B cell (primary cell): ENCODE measurements at regions not wholly inside any gene's neighbourhood (a gene's known extent, or its start where the extent isn't known, plus 50 kb on each side); places are given as distances from the start of the nearest gene placed in this dataset.

Experiments used
- ATAC-seq: fragments of 200-7000 bp; cut with Tn5 transposase; one replicate; pipeline ENCODE4 v1.10.0; 2021; ENCODE audit warnings: low read depth, mild to moderate bottlenecking, moderate number of reproducible peaks, moderate library complexity
- CTCF ChIA-PET: fragments of 350-600 bp; sonication (Branson Sonifier 250); formaldehyde crosslinking; loops from one replicate; lab custom pipeline; 2021; ENCODE audit warnings: antibody characterized with exemption, inconsistent platforms; lab: Charles Lee
- POLR2A ChIA-PET: fragments of 350-600 bp; sonication (Branson Sonifier 250); formaldehyde crosslinking; loops from one replicate; lab custom pipeline; 2021; ENCODE audit warnings: antibody characterized with exemption; lab: Charles Lee
- DNase-seq: peaks from one replicate; pipeline ENCODE4 v3.0.0; 2013
- H2AFZ ChIP-seq: 2 replicates; pipeline ENCODE4 v1.6.1; 2012; ENCODE audit warnings: mild to moderate bottlenecking, low read depth, low read length; ENCODE audit not compliant: insufficient read depth, poor library complexity, severe bottlenecking
- H3K27ac ChIP-seq, 2 donors: 1 replicate in 1 of 2; 2 replicates in 1 of 2; pipeline ENCODE4 v1.5.1; 2012 to 2013; ENCODE audit warnings: low read length in 2 of 2, mild to moderate bottlenecking in 2 of 2, moderate library complexity in 1 of 2
- H3K27me3 ChIP-seq, 4 experiments: fragments of 200-600 bp in 1 of 4; sonication (generic) in 1 of 4; replicated peaks in 1 of 4; 1 replicate in 2 of 4; 2 replicates in 2 of 4; pipeline versions ENCODE4 v1.6.1 to v1.7.0; 2013 to 2016; ENCODE audit warnings: low read length in 3 of 4, mild to moderate bottlenecking in 2 of 4, mixed read lengths in 1 of 4, moderate library complexity in 1 of 4; ENCODE audit not compliant: insufficient read depth in 4 of 4, control insufficient read depth in 3 of 4; ENCODE audit errors: control extremely low read depth in 1 of 4
- H3K36me3 ChIP-seq, 2 experiments: replicated peaks in 1 of 2; 1 replicate in 1 of 2; 2 replicates in 1 of 2; pipeline versions ENCODE4 v1.6.1 to v1.7.1; 2013; ENCODE audit warnings: low read length in 1 of 2; ENCODE audit not compliant: insufficient read depth in 2 of 2, control insufficient read depth in 1 of 2; ENCODE audit errors: control extremely low read depth in 1 of 2, extremely low read depth in 1 of 2
- H3K4me1 ChIP-seq, 2 donors: fragments of 200-600 bp in 1 of 2; sonication (generic) in 1 of 2; 1 replicate in 1 of 2; 2 replicates in 1 of 2; pipeline versions ENCODE4 v1.5.1 to v1.6.1; 2013 to 2017; ENCODE audit warnings: low read length in 2 of 2; ENCODE audit not compliant: control insufficient read depth in 2 of 2, insufficient read depth in 2 of 2
- H3K4me2 ChIP-seq: replicated peaks from 2 replicates; pipeline ENCODE3; 2012; ENCODE audit warnings: mild to moderate bottlenecking, low read depth, low read length; ENCODE audit not compliant: poor library complexity, severe bottlenecking
- H3K4me3 ChIP-seq, 5 experiments: fragments of 200-600 bp in 1 of 5; sonication (generic) in 1 of 5; 1 replicate in 3 of 5; 2 replicates in 2 of 5; pipeline versions ENCODE4 v1.5.1 to v1.7.0; 2011 to 2016; ENCODE audit warnings: low read length in 4 of 5, mild to moderate bottlenecking in 4 of 5, low read depth in 2 of 5, control low read depth in 1 of 5, moderate library complexity in 1 of 5; ENCODE audit not compliant: insufficient read depth in 1 of 5; ENCODE audit errors: control extremely low read depth in 1 of 5, extremely low read depth in 1 of 5
- H3K79me2 ChIP-seq: fragments of 200-600 bp; sonication (generic); one replicate; pipeline ENCODE4 v1.6.0; 2016; ENCODE audit warnings: low read length; ENCODE audit not compliant: control insufficient read depth, insufficient read depth
- H3K9ac ChIP-seq: fragments of 200-600 bp; sonication (generic); 2 replicates; pipeline ENCODE4 v1.6.1; 2017; ENCODE audit warnings: mild to moderate bottlenecking, low read length, moderate library complexity
- H3K9me3 ChIP-seq, 3 donors: one replicate each; pipeline versions ENCODE4 v1.6.1 to v1.7.1; 2013; ENCODE audit warnings: low read length in 2 of 3; ENCODE audit not compliant: control insufficient read depth in 2 of 3, insufficient read depth in 1 of 3; ENCODE audit errors: control extremely low read depth in 1 of 3
- H4K20me1 ChIP-seq: 2 replicates; pipeline ENCODE4 v1.6.0; 2012; ENCODE audit warnings: mild to moderate bottlenecking, low read length; ENCODE audit not compliant: insufficient read depth, control insufficient read depth, poor library complexity, severe bottlenecking
- H3K27ac Mint-ChIP-seq: one replicate; pipeline ENCODE4 v1.8.0; 2021; ENCODE audit warnings: mixed read lengths
- H3K27me3 Mint-ChIP-seq: one replicate; pipeline ENCODE4 v1.8.0; 2021; ENCODE audit warnings: mixed read lengths
- H3K4me1 Mint-ChIP-seq: one replicate; pipeline ENCODE4 v1.8.0; 2021; ENCODE audit warnings: mixed read lengths
- H3K4me3 Mint-ChIP-seq: one replicate; pipeline ENCODE4 v1.8.0; 2021; ENCODE audit warnings: mixed read lengths
- H3K9me3 Mint-ChIP-seq: one replicate; pipeline ENCODE4 v1.8.0; 2022; ENCODE audit warnings: mixed read lengths; ENCODE audit not compliant: insufficient read depth
- CTCF ChIP-seq: fragments of 200-600 bp; IDR thresholded peaks from one replicate; pipeline ENCODE4 v1.8.0; 2022; ENCODE audit warnings: antibody characterized with exemption, mild to moderate bottlenecking
- EZH2 ChIP-seq: IDR thresholded peaks from 2 replicates; pipeline ENCODE4 v1.6.1; 2012; ENCODE audit warnings: borderline replicate concordance, low read depth, mild to moderate bottlenecking, moderate library complexity, low read length; ENCODE audit not compliant: insufficient read depth, poor library complexity, severe bottlenecking
- WGBS: methylation state at CpG from one replicate; pipeline ENCODE4 v1.1.5; 2013; ENCODE audit warnings: missing lambda C conversion rate; ENCODE audit not compliant: insufficient coverage; 5-methylcytosine and 5-hydroxymethylcytosine counted together
- intact Hi-C: fragments of 100-400 bp; cut with micrococcal nuclease; formaldehyde crosslinking; loops from one replicate; pipeline ENCODE4 v1.10.0; 2022

DNA sequence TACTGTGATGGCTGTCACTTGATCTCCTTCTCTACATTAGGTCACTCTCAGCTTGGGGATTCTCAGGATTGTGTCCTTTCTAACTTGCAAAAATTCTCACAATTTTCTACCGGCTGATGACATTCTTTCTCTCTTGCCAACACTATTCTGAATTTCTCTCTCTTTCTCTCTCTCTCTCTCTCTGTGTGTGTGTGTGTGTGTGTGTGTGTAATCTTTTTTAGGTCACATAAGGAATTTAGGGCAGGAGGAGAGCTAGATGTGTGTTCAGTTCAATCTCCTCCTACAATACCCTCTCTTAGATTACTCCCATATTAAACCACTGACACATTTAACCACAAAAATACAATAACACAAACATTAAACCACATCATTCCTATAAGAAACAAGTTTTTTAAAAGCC is 242.3 kb upstream of the NREP start:
- no peaks in the 10 kb centered on the region for H3K4me1 ChIP-seq
- WGBS = no CpG with 5 or more reads among the region's 1 CpG
- H3K4me3 ChIP-seq = no peak overlapping the region
- H4K20me1 ChIP-seq = no peaks in the 10 kb centered on the region
- no peak overlapping the region for H3K27ac ChIP-seq
- Mint-ChIP-seq H3K27ac (no peak overlapping the region), H3K4me3 (no peak overlapping the region), H3K27me3 (peaks cover 3% of the 10 kb centered on the region), H3K9me3 (no peaks in the 10 kb centered on the region), H3K4me1 (no peaks in the 10 kb centered on the region)
- no peak for ATAC-seq
- CTCF ChIA-PET = no interaction called here
- no peak overlapping the region for H3K9ac ChIP-seq
- H3K27me3 ChIP-seq = no peaks in the 10 kb centered on the region
- H3K79me2 ChIP-seq = no peaks in the 10 kb centered on the region
- no peaks in the 10 kb centered on the region for H3K9me3 ChIP-seq
- no peaks in the 10 kb centered on the region for H3K36me3 ChIP-seq
- POLR2A ChIA-PET = no interaction called here
- no peak for DNase-seq
- H3K4me2 ChIP-seq = no peak overlapping the region
- no peak overlapping the region for H2AFZ ChIP-seq
- intact Hi-C loops = no loop called here
- TF ChIP-seq CTCF (no peak), EZH2 (no peak)

- Histone ChIP-seq H3K36me3 (no peaks in the 10 kb centered on the region), H3K27me3 (no peaks in the 10 kb centered on the region), H2AFZ (no peak overlapping the region), H4K20me1 (no peaks in the 10 kb centered on the region), H3K4me3 (no peak overlapping the region), H3K9ac (no peak overlapping the region), H3K4me1 (no peaks in the 10 kb centered on the region), H3K4me2 (no peak overlapping the region), H3K9me3 (no peaks in the 10 kb centered on the region), H3K79me2 (no peaks in the 10 kb centered on the region), H3K27ac (no peak overlapping the region)
- no peaks in the 10 kb centered on the region for H3K4me1 Mint-ChIP-seq
- no peak for TF ChIP-seq CTCF
- DNase-seq (no peak), ATAC-seq (no peak)
- no peaks in the 10 kb centered on the region for H3K9me3 Mint-ChIP-seq
- no peak overlapping the region for H3K4me3 Mint-ChIP-seq
- no peak overlapping the region for H3K27ac Mint-ChIP-seq
- ChIA-PET CTCF (no interaction called here), POLR2A (no interaction called here)
- H3K27me3 Mint-ChIP-seq = peaks cover 4% of the 10 kb centered on the region
- intact Hi-C loops = no loop called here
- WGBS = 100% methylated on average over 2 of the region's 3 CpGs
Observed at GRCh38 chr5:111998871-111999270, 241.9 kb upstream of the NREP start.
